H1 (cell line): ENCODE measurements at regions not wholly inside any gene's neighbourhood (a gene's known extent, or its start where the extent isn't known, plus 50 kb on each side); places are given as distances from the start of the nearest gene placed in this dataset.

Experiments used
- CTCF ChIA-PET: fragments of 300-600 bp; sonication (Branson Sonifier 250); formaldehyde crosslinking; loops from one replicate; lab custom pipeline; 2021; ENCODE audit not compliant: partially characterized antibody; lab: Charles Lee
- POLR2A ChIA-PET: fragments of 300-600 bp; sonication (Branson Sonifier 250); formaldehyde crosslinking; loops from one replicate; lab custom pipeline; 2021; ENCODE audit warnings: inconsistent platforms; ENCODE audit not compliant: partially characterized antibody; lab: Charles Lee
- DNase-seq, 2 experiments: peaks; one replicate each; pipeline versions ENCODE4 v3.0.0 to v3.0.0-alpha.2; 2010 to 2022; ENCODE audit warnings: low spot score in 2 of 2, low read depth in 1 of 2, mixed read lengths in 1 of 2
- FAIRE-seq: peaks from 2 replicates; lab custom pipeline; 2011; peaks lifted over from hg19 to GRCh38; lab: Jason Lieb, UNC
- H2AFZ ChIP-seq: 2 replicates; pipeline ENCODE4 v1.8.1; 2012; ENCODE audit warnings: low read length, inconsistent platforms
- H2AK5ac ChIP-seq: 2 replicates; pipeline ENCODE4 v1.6.1; 2013; ENCODE audit warnings: low read depth, low read length
- H2BK120ac ChIP-seq: replicated peaks from 2 replicates; pipeline ENCODE3; 2013; ENCODE audit warnings: low read depth, low read length, inconsistent platforms
- H2BK12ac ChIP-seq: 2 replicates; pipeline ENCODE4 v1.6.1; 2013; ENCODE audit warnings: low read depth, low read length
- H2BK15ac ChIP-seq: 2 replicates; pipeline ENCODE4 v1.6.1; 2013; ENCODE audit warnings: low read length
- H2BK20ac ChIP-seq: 2 replicates; pipeline ENCODE4 v1.6.1; 2013; ENCODE audit warnings: low read length
- H2BK5ac ChIP-seq: 2 replicates; pipeline ENCODE4 v1.6.1; 2013; ENCODE audit warnings: low read depth, low read length
- H3K14ac ChIP-seq: 2 replicates; pipeline ENCODE4 v1.6.1; 2013; ENCODE audit warnings: inconsistent platforms; ENCODE audit not compliant: insufficient read length
- H3K18ac ChIP-seq: 2 replicates; pipeline ENCODE4 v1.6.1; 2013; ENCODE audit warnings: low read length; ENCODE audit errors: extremely low read depth
- H3K23ac ChIP-seq: 2 replicates; pipeline ENCODE4 v1.6.1; 2013; ENCODE audit warnings: inconsistent platforms; ENCODE audit not compliant: insufficient read length
- H3K23me2 ChIP-seq: 2 replicates; pipeline ENCODE4 v1.6.1; 2013; ENCODE audit warnings: low read depth, low read length
- H3K27ac ChIP-seq: 2 replicates; pipeline ENCODE4 v1.6.1; 2011; ENCODE audit warnings: low read depth, low read length, inconsistent platforms
- H3K27me3 ChIP-seq, 4 experiments: replicated peaks in 1 of 4; 1 replicate in 1 of 4; 2 replicates in 3 of 4; pipeline versions ENCODE4 v1.6.1 to v1.8.1; 2011 to 2013; ENCODE audit warnings: low read length in 3 of 4, mild to moderate bottlenecking in 3 of 4, inconsistent platforms in 2 of 4, mixed read lengths in 2 of 4, moderate library complexity in 1 of 4; ENCODE audit not compliant: control insufficient read depth in 3 of 4, insufficient read depth in 3 of 4; ENCODE audit errors: extremely low read depth in 1 of 4
- H3K36me3 ChIP-seq, 4 experiments: 2 replicates each; pipeline versions ENCODE4 v1.6.1 to v1.8.1; 2011 to 2013; ENCODE audit warnings: mild to moderate bottlenecking in 4 of 4, low read length in 3 of 4, moderate library complexity in 2 of 4, control low read depth in 1 of 4, inconsistent platforms in 1 of 4; ENCODE audit not compliant: insufficient read depth in 4 of 4, control insufficient read depth in 2 of 4
- H3K4ac ChIP-seq: replicated peaks from 2 replicates; pipeline ENCODE3; 2013; ENCODE audit warnings: low read length, low read depth, mixed read lengths, inconsistent platforms; ENCODE audit not compliant: insufficient read length
- H3K4me1 ChIP-seq, 4 experiments: replicated peaks in 1 of 4; 1 replicate in 1 of 4; 2 replicates in 3 of 4; pipeline versions ENCODE4 v1.6.1 to v1.8.1; 2011 to 2013; ENCODE audit warnings: low read length in 3 of 4, inconsistent platforms in 2 of 4, mixed read lengths in 1 of 4; ENCODE audit not compliant: insufficient read depth in 4 of 4, control insufficient read depth in 3 of 4
- H3K4me2 ChIP-seq, 2 experiments: 2 replicates each; pipeline versions ENCODE4 v1.6.1 to v1.8.1; 2011 to 2013; ENCODE audit warnings: low read depth in 2 of 2, low read length in 2 of 2, control low read depth in 1 of 2, inconsistent platforms in 1 of 2, mild to moderate bottlenecking in 1 of 2; ENCODE audit not compliant: insufficient read depth in 1 of 2
- H3K4me3 ChIP-seq, 4 experiments: fragments of 200-600, 300-600 bp in 1 of 4; sonication (generic), shearing (Covaris generic), sonication (Bioruptor Twin) in 1 of 4; 2 replicates each; pipeline versions ENCODE4 v1.5.1 to v1.8.1; 2011 to 2016; ENCODE audit warnings: low read length in 4 of 4, low read depth in 3 of 4, control low read depth in 2 of 4, inconsistent platforms in 2 of 4, mild to moderate bottlenecking in 2 of 4, mixed read lengths in 1 of 4, moderate library complexity in 1 of 4; ENCODE audit not compliant: insufficient read depth in 2 of 4; ENCODE audit errors: extremely low read depth in 1 of 4
- H3K56ac ChIP-seq: replicated peaks from 2 replicates; pipeline ENCODE3; 2013; ENCODE audit warnings: low read depth, mild to moderate bottlenecking, mixed read lengths, low read length, inconsistent platforms; ENCODE audit not compliant: insufficient read length
- H3K79me1 ChIP-seq: 2 replicates; pipeline ENCODE4 v1.6.1; 2013; ENCODE audit warnings: low read depth, low read length, control low read depth
- H3K79me2 ChIP-seq, 2 experiments: 2 replicates each; pipeline versions ENCODE4 v1.6.1 to v1.8.1; 2012 to 2013; ENCODE audit warnings: low read length in 2 of 2, mild to moderate bottlenecking in 2 of 2, inconsistent platforms in 1 of 2; ENCODE audit not compliant: insufficient read depth in 2 of 2, control insufficient read depth in 1 of 2
- H3K9ac ChIP-seq, 4 experiments: replicated peaks in 1 of 4; 1 replicate in 1 of 4; 2 replicates in 3 of 4; pipeline versions ENCODE4 v1.6.1 to v1.8.1; 2011 to 2013; ENCODE audit warnings: low read depth in 3 of 4, low read length in 3 of 4, control low read depth in 2 of 4, mild to moderate bottlenecking in 2 of 4, moderate library complexity in 2 of 4, inconsistent platforms in 1 of 4; ENCODE audit errors: extremely low read depth in 1 of 4
- H3K9me3 ChIP-seq, 2 experiments: 2 replicates each; pipeline versions ENCODE4 v1.6.1 to v1.8.1; 2012 to 2013; ENCODE audit warnings: mild to moderate bottlenecking in 2 of 2, moderate library complexity in 2 of 2, control low read depth in 1 of 2, inconsistent platforms in 1 of 2, low read depth in 1 of 2, low read length in 1 of 2, mixed read lengths in 1 of 2; ENCODE audit not compliant: insufficient read depth in 2 of 2
- H4K20me1 ChIP-seq, 2 experiments: replicated peaks in 1 of 2; 2 replicates each; pipeline versions ENCODE3 to v1.8.1; 2011 to 2013; ENCODE audit warnings: inconsistent platforms in 2 of 2, low read length in 2 of 2, mild to moderate bottlenecking in 1 of 2; ENCODE audit not compliant: insufficient read depth in 2 of 2, control insufficient read depth in 1 of 2
- H4K5ac ChIP-seq: 2 replicates; pipeline ENCODE4 v1.6.1; 2013; ENCODE audit warnings: low read length, low read depth, mixed read lengths, inconsistent platforms; ENCODE audit not compliant: insufficient read length
- H4K8ac ChIP-seq: 2 replicates; pipeline ENCODE4 v1.8.0; 2013; ENCODE audit warnings: mild to moderate bottlenecking, moderate library complexity, low read length, inconsistent platforms; ENCODE audit not compliant: insufficient read depth; ENCODE audit errors: extremely low read depth
- H4K91ac ChIP-seq: replicated peaks from 2 replicates; pipeline ENCODE3; 2013; ENCODE audit warnings: low read length, mixed read lengths, inconsistent platforms; ENCODE audit not compliant: insufficient read length
- CHD7 ChIP-seq: fragments of 300-600 bp; sonication (generic); IDR thresholded peaks from 2 replicates; pipeline ENCODE4 v1.7.1; 2012; ENCODE audit warnings: low read length, moderate library complexity, mild to moderate bottlenecking, inconsistent platforms; ENCODE audit not compliant: insufficient replicate concordance
- WGBS, 2 experiments: shearing (Covaris generic) in 1 of 2; methylation state at CpG; one replicate each; pipeline versions ENCODE4 v1.1.6 to v1.1.7; 2013 to 2015; ENCODE audit warnings: low lambda C conversion rate in 2 of 2, mixed read lengths in 2 of 2, inconsistent platforms in 1 of 2, low coverage in 1 of 2, missing lambda C conversion rate in 1 of 2; ENCODE audit not compliant: insufficient replicate concordance in 2 of 2, insufficient coverage in 1 of 2, insufficient read length in 1 of 2; ENCODE audit errors: extremely low coverage in 1 of 2, missing lambda C conversion rate in 1 of 2; 5-methylcytosine and 5-hydroxymethylcytosine counted together

- Histone ChIP-seq H2BK15ac (no peak overlapping the region), H4K8ac (no peak overlapping the region), H3K4me3 (no peak overlapping the region), H3K4me1 (no peaks in the 10 kb centered on the region), H2BK120ac (no peak overlapping the region), H3K23me2 (no peaks in the 10 kb centered on the region), H3K9ac (no peak overlapping the region), H3K27ac (no peak overlapping the region), H2BK5ac (no peak overlapping the region), H2AK5ac (no peak overlapping the region), H2BK12ac (no peak overlapping the region), H3K27me3 (no peaks in the 10 kb centered on the region), H4K5ac (no peak overlapping the region), H2AFZ (no peak overlapping the region), H3K79me2 (no peaks in the 10 kb centered on the region), H3K9me3 (peaks cover 4 to 5% of the 10 kb centered on the region in 2 experiments; a peak in 1 of 4 replicates), H2BK20ac (no peak overlapping the region), H3K14ac (no peak overlapping the region), H3K79me1 (no peaks in the 10 kb centered on the region), H3K4ac (no peak overlapping the region), H4K91ac (no peak overlapping the region), H4K20me1 (no peaks in the 10 kb centered on the region), H3K4me2 (no peak overlapping the region), H3K56ac (no peak overlapping the region), H3K18ac (no peak overlapping the region), H3K36me3 (no peaks in the 10 kb centered on the region), H3K23ac (no peak overlapping the region)
- FAIRE-seq (no peak), DNase-seq (no peak)
- WGBS, 2 experiments: 93% methylated on average over 8 of the region's 8 CpGs; no CpG with 5 or more reads in 1 of the 2 experiments
- POLR2A ChIA-PET: no interaction called here
- CTCF ChIA-PET: interaction anchor here (0.5 kb wide), 1 partner anchor 755 kb away, joined by 3 read pairs; no protein-coding TSS in a partner anchor
- no peak for TF ChIP-seq CHD7
These were observed 92.2 kb upstream of the KCTD3 start for GRCh38 chr1:215474940-215475339.
